HCT116 (cell line): ENCODE measurements at regions not wholly inside any gene's neighbourhood (a gene's known extent, or its start where the extent isn't known, plus 50 kb on each side); places are given as distances from the start of the nearest gene placed in this dataset.

Experiments
- ATAC-seq: fragments of 200-7000 bp; cut with Tn5 transposase; 2 replicates; pipeline ENCODE4 v1.9.1; 2020; ENCODE audit warnings: mild to moderate bottlenecking, moderate library complexity
- BruUV-seq: library from RNA; stranded (reverse); fragments of 400-500 nt; replicated peaks from 2 replicates; lab custom pipeline; 2021; lab: Mats Ljungman, UMichigan
- CTCF ChIA-PET: fragments of 300-600 bp; sonication (Branson Sonifier 250); formaldehyde crosslinking; loops from one replicate; lab custom pipeline; 2021; ENCODE audit warnings: antibody characterized with exemption; lab: Charles Lee
- POLR2A ChIA-PET: fragments of 300-600, 350-600 bp; sonication (Branson Sonifier 250); formaldehyde crosslinking; loops from one replicate; lab custom pipeline; 2021; ENCODE audit warnings: antibody characterized with exemption; lab: Charles Lee
- RAD21 ChIA-PET, 2 experiments: fragments of 300-600 bp; sonication (Branson Sonifier 250); formaldehyde crosslinking; loops; one replicate each; lab custom pipeline; 2023; ENCODE audit warnings: low total read pairs in 2 of 2; ENCODE audit not compliant: uncharacterized antibody in 2 of 2, unreplicated experiment in 2 of 2, low non-redundant PET in 1 of 2; lab: Charles Lee
- DNase-seq: peaks from one replicate; pipeline ENCODE4 v3.0.0-alpha.2; 2010; ENCODE audit warnings: low read depth, low spot score
- H2AFZ ChIP-seq: fragments of 200-600 bp; shearing (Covaris generic), sonication (generic); 2 replicates; pipeline ENCODE4 v1.6.1; 2017; ENCODE audit warnings: low read depth, mixed run types, mixed read lengths, antibody characterized with exemption, low read length; ENCODE audit not compliant: poor library complexity, severe bottlenecking
- H3K27ac ChIP-seq: 2 replicates; pipeline ENCODE4 v1.5.1; 2012; ENCODE audit warnings: low read depth, low read length
- H3K27me3 ChIP-seq: fragments of 200-600 bp; sonication (generic); 2 replicates; pipeline ENCODE4 v1.6.1; 2016; ENCODE audit warnings: mixed run types, low read length, mixed read lengths; ENCODE audit not compliant: insufficient read depth
- H3K36me3 ChIP-seq, 2 experiments: fragments of 200-500 bp in 1 of 2; fragments of 200-600 bp in 1 of 2; sonication (Bioruptor generic) in 1 of 2; sonication (generic) in 1 of 2; 2 replicates each; pipeline versions ENCODE4 v1.5.1 to v1.6.1; 2014 to 2016; ENCODE audit warnings: low read length in 2 of 2, inconsistent platforms in 1 of 2, mixed read lengths in 1 of 2, mixed run types in 1 of 2; ENCODE audit not compliant: insufficient read depth in 2 of 2, control insufficient read depth in 1 of 2
- H3K4me1 ChIP-seq, 2 experiments: fragments of 200-600 bp in 1 of 2; sonication (generic) in 1 of 2; 2 replicates each; pipeline versions ENCODE4 v1.5.1 to v1.6.1; 2012 to 2017; ENCODE audit warnings: low read length in 2 of 2, inconsistent platforms in 1 of 2, mild to moderate bottlenecking in 1 of 2, mixed read lengths in 1 of 2, mixed run types in 1 of 2, moderate library complexity in 1 of 2; ENCODE audit not compliant: insufficient read depth in 2 of 2, control insufficient read depth in 1 of 2
- H3K4me2 ChIP-seq: fragments of 200-600 bp; sonication (generic); 2 replicates; pipeline ENCODE4 v1.6.1; 2017; ENCODE audit warnings: mixed run types, low read length, mixed read lengths
- H3K4me3 ChIP-seq, 2 experiments: fragments of 200-600 bp in 1 of 2; sonication (generic) in 1 of 2; replicated peaks in 1 of 2; 2 replicates each; pipeline ENCODE4 v1.5.1; 2011 to 2016; ENCODE audit warnings: low read length in 2 of 2, control low read depth in 1 of 2, low read depth in 1 of 2, mild to moderate bottlenecking in 1 of 2, mixed read lengths in 1 of 2, mixed run types in 1 of 2
- H3K79me2 ChIP-seq: fragments of 200-600 bp; sonication (generic); 2 replicates; pipeline ENCODE4 v1.6.1; 2017; ENCODE audit warnings: mild to moderate bottlenecking, mixed run types, low read length, moderate library complexity, mixed read lengths; ENCODE audit not compliant: insufficient read depth
- H3K9ac ChIP-seq: fragments of 200-600 bp; sonication (generic); 2 replicates; pipeline ENCODE4 v1.6.1; 2016; ENCODE audit warnings: low read length, mixed read lengths
- H3K9me2 ChIP-seq: fragments of 200-600 bp; sonication (generic), shearing (Covaris generic); 2 replicates; pipeline ENCODE4 v1.6.1; 2017; ENCODE audit warnings: mixed run types, mild to moderate bottlenecking, moderate library complexity; ENCODE audit not compliant: insufficient read depth
- H3K9me3 ChIP-seq, 2 experiments: fragments of 200-500 bp in 1 of 2; fragments of 200-600 bp in 1 of 2; sonication (Bioruptor generic) in 1 of 2; sonication (generic) in 1 of 2; 2 replicates each; pipeline ENCODE4 v1.6.1; 2014 to 2017; ENCODE audit warnings: low read length in 2 of 2, mixed read lengths in 2 of 2, inconsistent platforms in 1 of 2, low read depth in 1 of 2, mild to moderate bottlenecking in 1 of 2, mixed run types in 1 of 2, moderate library complexity in 1 of 2; ENCODE audit not compliant: control insufficient read depth in 1 of 2, insufficient read depth in 1 of 2
- H4K20me1 ChIP-seq: fragments of 200-600 bp; sonication (generic), shearing (Covaris generic); 2 replicates; pipeline ENCODE4 v1.6.1; 2017; ENCODE audit warnings: mixed run types, mild to moderate bottlenecking, moderate library complexity; ENCODE audit not compliant: insufficient read depth
- ATF3 ChIP-seq: IDR thresholded peaks from 2 replicates; pipeline ENCODE4 v1.6.1; 2012
- CEBPB ChIP-seq: IDR thresholded peaks from 2 replicates; pipeline ENCODE4 v1.6.1; 2012; ENCODE audit warnings: low read depth
- CTCF ChIP-seq, 3 experiments: fragments of 200-600 bp in 1 of 3; sonication (generic) in 1 of 3; IDR thresholded peaks in 2 of 3; conservative IDR thresholded peaks in 1 of 3; 2 replicates each; pipeline ENCODE4 v1.5.1; 2012 to 2017; ENCODE audit warnings: low read depth in 2 of 3, low read length in 2 of 3, antibody characterized with exemption in 1 of 3, borderline replicate concordance in 1 of 3, control low read depth in 1 of 3, mild to moderate bottlenecking in 1 of 3, mixed read lengths in 1 of 3, mixed run types in 1 of 3, moderate library complexity in 1 of 3; ENCODE audit not compliant: insufficient read depth in 1 of 3
- ELF1 ChIP-seq: IDR thresholded peaks from 2 replicates; pipeline ENCODE4 v1.6.1; 2012; ENCODE audit warnings: low read depth, borderline replicate concordance
- JUND ChIP-seq: IDR thresholded peaks from 2 replicates; pipeline ENCODE4 v1.6.1; 2012
- POLR2A ChIP-seq: IDR thresholded peaks from 2 replicates; pipeline ENCODE4 v1.7.0; 2011; ENCODE audit warnings: borderline replicate concordance; ENCODE audit not compliant: insufficient read depth, insufficient read length; ENCODE audit errors: extremely low read depth
- POLR2AphosphoS5 ChIP-seq: IDR thresholded peaks from 2 replicates; pipeline ENCODE4 v1.6.1; 2011; ENCODE audit warnings: mild to moderate bottlenecking, low read depth, low read length, moderate library complexity
- REST ChIP-seq: IDR thresholded peaks from 2 replicates; pipeline ENCODE4 v1.6.1; 2012; ENCODE audit warnings: low read depth
- SP1 ChIP-seq: IDR thresholded peaks from 2 replicates; pipeline ENCODE4 v1.6.1; 2012; ENCODE audit warnings: low read depth
- SRF ChIP-seq: IDR thresholded peaks from 2 replicates; pipeline ENCODE4 v1.6.1; 2012; ENCODE audit warnings: low read depth
- TCF7L2 ChIP-seq: IDR thresholded peaks from 2 replicates; pipeline ENCODE4 v1.7.0; 2011; ENCODE audit warnings: borderline replicate concordance, inconsistent platforms; ENCODE audit not compliant: insufficient read depth, insufficient read length; ENCODE audit errors: extremely low read depth
- ZFX ChIP-seq: fragments of 450-650 bp; IDR thresholded peaks from 2 replicates; pipeline ENCODE4 v1.6.1; 2017
- ZNF274 ChIP-seq: fragments of 200-500 bp; sonication (Bioruptor generic); IDR thresholded peaks from 2 replicates; pipeline ENCODE4 v1.6.1; 2014; ENCODE audit warnings: mild to moderate bottlenecking, low read depth, low read length, inconsistent platforms
- intact Hi-C: fragments of 100-400 bp; cut with micrococcal nuclease; formaldehyde crosslinking; loops from 2 replicates; pipeline ENCODE4 v1.10.0; 2022

GRCh38 chr20:53685070-53685595 is 91.5 kb upstream of the ZNF217 start:
- RAD21 ChIA-PET, result no interaction called here
- no peaks in the 10 kb centered on the region for H3K79me2 ChIP-seq
- no TSS peak for BruUV-seq
- H3K9ac ChIP-seq, result no peak overlapping the region
- no peaks in the 10 kb centered on the region for H3K9me2 ChIP-seq
- no peak overlapping the region for H3K27ac ChIP-seq
- H3K36me3 ChIP-seq, result no peaks in the 10 kb centered on the region
- intact Hi-C loops, result no loop called here
- H3K4me1 ChIP-seq, result peaks cover under 1 to 4% of the 10 kb centered on the region in 2 experiments; a peak in 1 of 4 replicates
- ATAC-seq (no peak), DNase-seq (no peak)
- no peak overlapping the region for H3K4me2 ChIP-seq
- no peaks in the 10 kb centered on the region for H4K20me1 ChIP-seq
- POLR2A ChIA-PET, result no interaction called here
- CTCF ChIA-PET, result no interaction called here
- H2AFZ ChIP-seq, result no peak overlapping the region
- H3K4me3 ChIP-seq, result no peak overlapping the region
- H3K27me3 ChIP-seq, result no peaks in the 10 kb centered on the region
- no peak for TF ChIP-seq SP1
- TF ChIP-seq POLR2A, result no peak
- TF ChIP-seq CEBPB, result no peak
- no peak for TF ChIP-seq ATF3
- TF ChIP-seq POLR2AphosphoS5, result no peak
- TF ChIP-seq, all 23 proteins: peak for 0
- no peaks in the 10 kb centered on the region for H3K9me3 ChIP-seq

- H3K4me3 ChIP-seq, result no peak overlapping the region
- no peaks in the 10 kb centered on the region for H3K9me3 ChIP-seq
- POLR2A ChIA-PET, result no interaction called here
- no peak overlapping the region for H3K27ac ChIP-seq
- no peak overlapping the region for H3K9ac ChIP-seq
- no peak overlapping the region for H2AFZ ChIP-seq
- no peaks in the 10 kb centered on the region for H3K36me3 ChIP-seq
- H4K20me1 ChIP-seq, result no peaks in the 10 kb centered on the region
- H3K79me2 ChIP-seq, result no peaks in the 10 kb centered on the region
- intact Hi-C loops, result no loop called here
- no TSS peak for BruUV-seq
- H3K4me1 ChIP-seq, result peaks cover 4 to 6% of the 10 kb centered on the region in 2 experiments; a peak in 2 of 4 replicates
- DNase-seq (no peak), ATAC-seq (no peak)
- RAD21 ChIA-PET, result no interaction called here
- CTCF ChIA-PET, result no interaction called here
- H3K4me2 ChIP-seq, result no peak overlapping the region
- no peaks in the 10 kb centered on the region for H3K27me3 ChIP-seq
- H3K9me2 ChIP-seq, result no peaks in the 10 kb centered on the region
- TF ChIP-seq REST (no peak), ELF1 (no peak), ZFX (no peak), ATF3 (no peak), POLR2A (no peak), CTCF (IDR thresholded peaks at IDR 0.05 in 2 of 3, conservative IDR thresholded peaks at IDR 0.05 in 1 of 3; ENCODE audit: borderline replicate concordance in 1 of 3, insufficient read depth in 1 of 3, low read depth in 2 of 3, low read length in 2 of 3) (no peak), CEBPB (no peak), JUND (no peak), SP1 (no peak), TCF7L2 (no peak), SRF (no peak), ZNF274 (no peak)
Measured at GRCh38 chr20:53683506-53683905, 89.9 kb upstream of the ZNF217 start.
